CD14-positive monocyte (primary cell): ENCODE measurements at regions not wholly inside any gene's neighbourhood (a gene's known extent, or its start where the extent isn't known, plus 50 kb on each side); places are given as distances from the start of the nearest gene placed in this dataset.

Source experiments
- DNase-seq, 3 donors: peaks; one replicate each; pipeline ENCODE4 v3.0.0-alpha.2; 2011 to 2022
- H2AFZ ChIP-seq: 2 replicates; pipeline ENCODE4 v1.6.0; 2012; ENCODE audit warnings: mild to moderate bottlenecking, low read depth, low read length, inconsistent platforms; ENCODE audit not compliant: insufficient read depth, poor library complexity, severe bottlenecking
- H3K27ac ChIP-seq, 2 donors: 1 replicate in 1 of 2; 2 replicates in 1 of 2; pipeline ENCODE4 v1.5.1; 2012 to 2013; ENCODE audit warnings: low read length in 2 of 2, control low read depth in 1 of 2, inconsistent platforms in 1 of 2, low read depth in 1 of 2, mild to moderate bottlenecking in 1 of 2
- H3K27me3 ChIP-seq, 2 donors: one replicate each; pipeline versions ENCODE4 v1.6.0 to v1.6.1; 2011 to 2013; ENCODE audit warnings: low read length in 2 of 2; ENCODE audit not compliant: control insufficient read depth in 2 of 2, insufficient read depth in 2 of 2
- H3K36me3 ChIP-seq, 2 donors: replicated peaks in 1 of 2; 1 replicate in 1 of 2; 2 replicates in 1 of 2; pipeline versions ENCODE4 v1.5.1 to v1.6.1; 2012 to 2013; ENCODE audit warnings: low read length in 2 of 2, control low read depth in 1 of 2, inconsistent platforms in 1 of 2, mild to moderate bottlenecking in 1 of 2; ENCODE audit not compliant: insufficient read depth in 2 of 2, control insufficient read depth in 1 of 2
- H3K4me1 ChIP-seq, 2 donors: 1 replicate in 1 of 2; 2 replicates in 1 of 2; pipeline versions ENCODE4 v1.5.1 to v1.6.1; 2012 to 2013; ENCODE audit warnings: low read length in 2 of 2, control low read depth in 1 of 2, inconsistent platforms in 1 of 2, mild to moderate bottlenecking in 1 of 2, moderate library complexity in 1 of 2; ENCODE audit not compliant: insufficient read depth in 2 of 2, control insufficient read depth in 1 of 2
- H3K4me2 ChIP-seq: replicated peaks from 2 replicates; pipeline ENCODE3; 2012; ENCODE audit warnings: low read length, moderate library complexity, mild to moderate bottlenecking; ENCODE audit not compliant: poor library complexity, severe bottlenecking; ENCODE audit errors: extremely low read depth
- H3K4me3 ChIP-seq, 3 experiments: fragments of 200-600 bp in 1 of 3; sonication (generic) in 1 of 3; replicated peaks in 1 of 3; 1 replicate in 2 of 3; 2 replicates in 1 of 3; pipeline ENCODE4 v1.5.1; 2011 to 2013; ENCODE audit warnings: low read length in 3 of 3, mild to moderate bottlenecking in 3 of 3, control low read depth in 2 of 3, low read depth in 2 of 3, inconsistent platforms in 1 of 3, moderate library complexity in 1 of 3
- H3K79me2 ChIP-seq: 2 replicates; pipeline ENCODE4 v1.6.0; 2012; ENCODE audit warnings: mild to moderate bottlenecking, control low read depth, inconsistent platforms, low read length, moderate library complexity; ENCODE audit not compliant: insufficient read depth
- H3K9ac ChIP-seq: 2 replicates; pipeline ENCODE4 v1.6.0; 2017; ENCODE audit warnings: low read length, mild to moderate bottlenecking; ENCODE audit not compliant: insufficient read depth, poor library complexity, severe bottlenecking
- H3K9me3 ChIP-seq, 2 donors: replicated peaks in 1 of 2; 1 replicate in 1 of 2; 2 replicates in 1 of 2; pipeline versions ENCODE4 v1.5.1 to v1.6.1; 2012 to 2013; ENCODE audit warnings: low read length in 2 of 2, control low read depth in 1 of 2; ENCODE audit not compliant: control insufficient read depth in 1 of 2, insufficient read depth in 1 of 2
- H4K20me1 ChIP-seq: 2 replicates; pipeline ENCODE4 v1.6.0; 2012; ENCODE audit warnings: mild to moderate bottlenecking, low read length, control low read depth, moderate library complexity; ENCODE audit not compliant: insufficient read depth
- H3K27ac Mint-ChIP-seq, 7 donors: one replicate each; pipeline ENCODE4 v1.8.0; 2020; ENCODE audit warnings: mild to moderate bottlenecking in 7 of 7, mixed read lengths in 7 of 7, moderate library complexity in 6 of 7, inconsistent platforms in 2 of 7
- H3K27me3 Mint-ChIP-seq, 3 donors: one replicate each; pipeline ENCODE4 v1.8.0; 2021 to 2022; ENCODE audit warnings: low read depth in 3 of 3, mild to moderate bottlenecking in 3 of 3, mixed read lengths in 3 of 3, moderate library complexity in 3 of 3, inconsistent platforms in 1 of 3
- H3K36me3 Mint-ChIP-seq, 2 donors: one replicate each; pipeline ENCODE4 v1.8.0; 2020; ENCODE audit warnings: mixed read lengths in 2 of 2, inconsistent platforms in 1 of 2, mild to moderate bottlenecking in 1 of 2
- H3K4me1 Mint-ChIP-seq: one replicate; pipeline ENCODE4 v1.8.0; 2020; ENCODE audit warnings: mild to moderate bottlenecking, mixed read lengths
- H3K4me3 Mint-ChIP-seq, 2 donors: one replicate each; pipeline ENCODE4 v1.8.0; 2020; ENCODE audit warnings: mild to moderate bottlenecking in 2 of 2, mixed read lengths in 2 of 2, moderate library complexity in 1 of 2
- H3K9me3 Mint-ChIP-seq, 7 donors: one replicate each; pipeline ENCODE4 v1.8.0; 2020 to 2022; ENCODE audit warnings: mixed read lengths in 7 of 7, mild to moderate bottlenecking in 6 of 7, moderate library complexity in 6 of 7, inconsistent platforms in 2 of 7
- CTCF ChIP-seq: fragments of 200-600 bp; IDR thresholded peaks from one replicate; pipeline ENCODE4 v1.8.0; 2022; ENCODE audit warnings: antibody characterized with exemption, mild to moderate bottlenecking
- WGBS: methylation state at CpG from one replicate; pipeline ENCODE4 v1.1.5; 2013; ENCODE audit warnings: missing lambda C conversion rate; ENCODE audit not compliant: insufficient coverage; 5-methylcytosine and 5-hydroxymethylcytosine counted together
- intact Hi-C, 2 donors: fragments of 100-400 bp; cut with micrococcal nuclease; formaldehyde crosslinking; loops; one replicate each; pipeline versions ENCODE4 v1.15.0 to v1.15.1; 2023

DNA sequence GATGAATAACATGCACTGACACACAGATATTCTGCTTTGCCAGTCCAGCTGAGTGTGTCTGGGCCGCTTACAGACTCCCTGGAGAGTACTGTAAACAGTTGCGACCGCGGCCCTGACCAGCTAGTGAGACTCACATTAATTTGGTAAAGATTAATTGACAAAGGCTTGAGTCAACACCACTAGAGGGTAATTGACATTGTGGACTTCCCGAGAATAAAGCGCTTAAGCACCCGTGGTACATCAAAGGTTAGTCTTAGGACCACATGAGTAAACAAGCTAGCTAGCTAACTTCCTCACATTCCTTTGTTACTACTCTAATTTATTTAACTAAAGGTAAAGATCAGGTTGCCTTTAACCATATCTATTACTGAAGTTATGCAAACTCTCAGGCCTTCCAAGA, 624.4 kb upstream of the ARGLU1 start:
- intact Hi-C loops = no loop called here
- Histone ChIP-seq H3K4me1 (no peaks in the 10 kb centered on the region), H3K4me2 (no peak overlapping the region), H3K79me2 (no peaks in the 10 kb centered on the region), H3K4me3 (no peak overlapping the region), H3K9ac (no peak overlapping the region), H4K20me1 (no peaks in the 10 kb centered on the region), H2AFZ (no peak overlapping the region), H3K27me3 (no peaks in the 10 kb centered on the region), H3K27ac (no peak overlapping the region), H3K9me3 (no peaks in the 10 kb centered on the region), H3K36me3 (no peaks in the 10 kb centered on the region)
- Mint-ChIP-seq H3K27ac (no peak overlapping the region), H3K4me1 (no peaks in the 10 kb centered on the region), H3K9me3 (peaks cover 0 to 3% (median 0%) of the 10 kb centered on the region in 7 donors), H3K36me3 (no peaks in the 10 kb centered on the region), H3K27me3 (peaks cover 0 to 3% (median 2%) of the 10 kb centered on the region in 3 donors), H3K4me3 (no peak overlapping the region)
- no peak for DNase-seq
- TF ChIP-seq CTCF = no peak
- no CpG with 5 or more reads among the region's 7 CpGs for WGBS

DNA sequence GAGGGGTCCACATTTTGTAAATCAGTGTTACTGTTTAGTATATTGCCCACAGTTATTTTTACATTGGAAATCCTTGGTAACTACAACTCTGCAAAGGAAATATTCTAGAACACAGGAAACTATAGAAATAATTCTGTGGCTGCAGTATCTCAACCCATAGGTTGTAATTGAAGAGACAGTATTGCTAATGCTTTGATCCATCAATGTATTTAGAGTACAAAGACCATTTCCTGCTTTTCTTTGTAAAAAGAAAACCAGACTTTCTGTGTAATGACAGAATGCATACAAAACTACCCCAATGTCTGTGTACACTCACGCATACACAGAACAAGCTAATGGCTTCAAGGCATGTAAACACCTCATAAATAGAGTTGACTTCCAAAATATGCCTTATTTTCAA, 622.1 kb upstream of the ARGLU1 start:
- Histone ChIP-seq H3K36me3 (no peaks in the 10 kb centered on the region), H3K9me3 (no peaks in the 10 kb centered on the region), H3K27me3 (no peaks in the 10 kb centered on the region), H3K4me3 (no peak overlapping the region), H3K27ac (no peak overlapping the region), H3K79me2 (no peaks in the 10 kb centered on the region), H3K4me2 (no peak overlapping the region), H3K4me1 (no peaks in the 10 kb centered on the region), H3K9ac (no peak overlapping the region), H2AFZ (no peak overlapping the region), H4K20me1 (no peaks in the 10 kb centered on the region)
- Mint-ChIP-seq H3K9me3 (peaks cover 0 to 5% (median 0%) of the 10 kb centered on the region in 7 donors), H3K27ac (no peak overlapping the region), H3K4me3 (no peak overlapping the region), H3K36me3 (no peaks in the 10 kb centered on the region), H3K4me1 (no peaks in the 10 kb centered on the region), H3K27me3 (peaks cover 0 to 2% (median 0%) of the 10 kb centered on the region in 3 donors)
- no peak for TF ChIP-seq CTCF
- no peak for DNase-seq
- no CpG with 5 or more reads among the region's 1 CpG for WGBS
- intact Hi-C loops = no loop called here
